ENCODE measurements at regions not wholly inside any gene's neighbourhood (a gene's known extent, or its start where the extent isn't known, plus 50 kb on each side); places are given as distances from the start of the nearest gene placed in this dataset.

DNA sequence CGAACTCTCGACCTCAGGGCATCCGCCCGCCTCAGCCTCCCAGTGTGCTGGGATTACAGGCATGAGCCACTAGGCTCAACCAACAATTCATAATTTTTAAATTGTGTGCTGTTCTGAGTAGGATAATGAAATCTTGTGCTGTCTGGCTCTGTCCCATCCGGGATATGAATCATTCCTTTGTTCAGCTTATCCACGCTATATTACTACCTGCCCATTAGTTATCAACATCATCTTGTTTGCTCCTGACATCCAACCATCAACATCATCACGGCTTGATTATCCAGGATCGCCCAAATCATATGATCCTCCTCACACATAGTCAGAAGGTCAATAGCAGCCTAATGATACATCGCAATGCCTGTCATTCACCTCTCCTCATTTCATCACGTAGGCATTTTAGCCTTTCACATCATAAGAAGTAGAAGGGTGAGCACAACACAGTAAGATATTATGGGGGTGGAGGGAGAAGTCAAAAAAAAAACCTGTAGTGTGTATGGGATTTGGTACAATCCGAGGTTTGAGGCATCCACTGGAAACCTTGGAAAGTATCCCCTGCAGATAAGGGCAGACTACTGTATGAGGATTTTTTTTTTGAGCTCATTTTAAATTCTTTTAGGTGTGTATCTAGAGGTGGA is 77.0 kb upstream of the SIAH1 start:
- TF ChIP-seq, protein P1, sequence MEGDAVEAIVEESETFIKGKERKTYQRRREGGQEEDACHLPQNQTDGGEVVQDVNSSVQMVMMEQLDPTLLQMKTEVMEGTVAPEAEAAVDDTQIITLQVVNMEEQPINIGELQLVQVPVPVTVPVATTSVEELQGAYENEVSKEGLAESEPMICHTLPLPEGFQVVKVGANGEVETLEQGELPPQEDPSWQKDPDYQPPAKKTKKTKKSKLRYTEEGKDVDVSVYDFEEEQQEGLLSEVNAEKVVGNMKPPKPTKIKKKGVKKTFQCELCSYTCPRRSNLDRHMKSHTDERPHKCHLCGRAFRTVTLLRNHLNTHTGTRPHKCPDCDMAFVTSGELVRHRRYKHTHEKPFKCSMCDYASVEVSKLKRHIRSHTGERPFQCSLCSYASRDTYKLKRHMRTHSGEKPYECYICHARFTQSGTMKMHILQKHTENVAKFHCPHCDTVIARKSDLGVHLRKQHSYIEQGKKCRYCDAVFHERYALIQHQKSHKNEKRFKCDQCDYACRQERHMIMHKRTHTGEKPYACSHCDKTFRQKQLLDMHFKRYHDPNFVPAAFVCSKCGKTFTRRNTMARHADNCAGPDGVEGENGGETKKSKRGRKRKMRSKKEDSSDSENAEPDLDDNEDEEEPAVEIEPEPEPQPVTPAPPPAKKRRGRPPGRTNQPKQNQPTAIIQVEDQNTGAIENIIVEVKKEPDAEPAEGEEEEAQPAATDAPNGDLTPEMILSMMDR (optimal IDR thresholded peaks at IDR 0.05 in 1 of 3, IDR thresholded peaks at IDR 0.05 in 1 of 3, conservative IDR thresholded peaks at IDR 0.05 in 1 of 3; ENCODE audit: extremely low read depth in 1 of 3, insufficient read depth in 2 of 3, low read length in 3 of 3), result no peak
- TF ChIP-seq EZH2 (IDR thresholded peaks at IDR 0.05; ENCODE audit: low read length), result no peak

Data from keratinocyte (primary cell).